NCI-H2107 treated with DMSO at 0.1 percent for 48 hours (cell line): ENCODE measurements at regions not wholly inside any gene's neighbourhood (a gene's known extent, or its start where the extent isn't known, plus 50 kb on each side); places are given as distances from the start of the nearest gene placed in this dataset.
A peak's percentile ranks its signal among the peaks of the same experiment; 100 is the strongest.
"Not testable (repeated sequence)": the region's sequence is repeated elsewhere in the genome, so short reads cannot be mapped to it uniquely, and the experiment has no call there.

ENCODE experiments used
- DNase-seq: peaks from one replicate; lab custom pipeline; 2025; ENCODE audit not compliant: unreplicated experiment; lab: John Stamatoyannopoulos, UW

DNA sequence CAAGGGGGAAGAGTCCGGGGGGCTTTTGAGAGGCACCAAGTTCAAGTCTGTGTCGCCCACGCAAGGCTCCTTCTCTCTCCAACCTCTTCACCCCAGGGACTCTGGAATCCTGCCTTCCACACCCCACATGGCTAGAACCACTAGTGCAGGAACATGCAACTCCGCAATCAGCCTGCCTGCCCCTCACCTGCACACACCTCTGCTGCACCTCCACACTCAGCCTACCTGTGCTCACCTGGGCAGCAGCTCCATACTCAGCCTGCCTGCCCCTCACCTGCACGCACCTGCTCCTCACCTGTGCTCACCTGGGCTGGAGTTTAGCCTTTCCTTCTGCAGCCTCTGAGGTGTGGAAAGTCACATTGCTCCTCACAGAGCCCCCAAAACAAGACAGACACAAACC lies 277.4 kb downstream of the NDUFA10 start:
- no peak for DNase-seq

GRCh38 chr2:239747274-239747673 lies 277.9 kb downstream of the NDUFA10 start:
- no peak for DNase-seq

DNA sequence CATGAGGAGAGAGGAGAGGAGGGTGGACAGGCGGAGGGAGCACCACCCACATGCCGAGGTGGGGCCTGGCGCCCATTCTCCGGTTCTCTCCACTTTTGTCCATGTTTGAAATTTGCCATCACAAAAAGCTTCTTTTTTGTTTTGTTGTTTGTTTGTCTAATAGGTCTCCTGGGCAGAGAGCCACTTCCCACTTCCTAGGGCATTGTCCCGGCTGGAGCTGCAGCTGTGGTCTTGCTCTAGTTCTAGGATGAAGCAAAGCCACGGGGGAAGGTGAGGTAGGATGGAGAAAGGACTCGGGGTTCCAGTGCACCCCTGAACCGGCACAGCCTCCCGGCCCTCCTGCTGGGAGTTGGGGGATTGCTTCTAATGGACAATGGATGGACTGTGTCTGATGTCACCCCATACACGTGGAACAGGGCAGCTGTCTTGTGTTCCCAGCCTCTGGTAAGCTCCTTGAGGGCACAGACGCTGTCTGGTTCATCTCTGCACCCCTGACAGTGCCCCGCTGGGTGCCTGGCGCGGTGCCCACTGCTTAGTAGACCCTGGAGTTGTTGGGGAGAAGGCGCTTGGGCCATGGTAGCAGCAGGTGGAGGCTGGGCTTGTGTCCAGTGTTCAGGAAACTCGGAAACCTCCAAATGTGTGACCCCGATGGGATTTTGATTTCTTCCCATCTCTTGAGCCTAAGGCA lies 278.4 kb downstream of the NDUFA10 start:
- DNase-seq, result no peak

DNA sequence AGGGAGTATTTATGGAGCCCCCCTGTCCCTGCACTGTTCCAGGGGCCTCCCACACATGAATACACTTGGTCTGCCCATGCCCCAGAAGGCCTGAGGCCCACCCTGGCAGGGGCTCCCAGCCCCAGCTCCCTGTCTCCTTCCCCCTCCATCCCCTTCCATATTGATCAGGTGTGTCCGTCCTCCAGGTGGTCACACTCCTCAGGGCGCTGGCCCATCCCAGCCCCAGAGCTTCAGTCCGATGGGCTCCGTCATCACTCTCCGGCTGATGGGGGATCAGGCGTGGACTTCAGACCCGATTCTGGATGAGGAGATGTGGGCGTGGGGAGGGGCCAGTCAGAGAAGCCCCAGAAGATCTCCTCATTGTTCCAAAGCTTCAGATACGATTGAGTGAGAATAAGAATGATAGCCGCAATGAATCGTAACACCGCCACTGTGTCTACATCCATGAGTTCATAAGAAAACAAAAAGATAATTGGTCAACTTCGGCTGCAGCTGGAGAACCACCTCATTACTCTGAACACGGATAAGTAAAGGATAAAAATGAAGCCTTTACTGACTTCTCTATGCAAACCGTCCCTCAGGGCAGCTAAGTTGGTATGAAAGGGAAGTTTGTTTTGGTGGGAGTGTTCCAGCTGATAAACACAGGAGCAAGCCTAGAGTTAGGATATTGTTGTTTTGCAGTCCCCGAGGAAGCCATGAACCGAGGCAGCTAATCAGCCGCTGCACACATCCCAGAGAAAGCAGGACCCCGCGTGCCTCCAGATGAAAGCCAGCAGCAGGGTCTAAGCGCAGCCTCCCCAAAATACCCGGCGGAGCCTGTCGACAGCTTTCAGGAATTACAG lies 279.5 kb downstream of the NDUFA10 start:
- DNase-seq, result no peak

GRCh38 chr2:239744706-239745340 lies 280.3 kb downstream of the NDUFA10 start:
- DNase-seq, result no peak

DNA sequence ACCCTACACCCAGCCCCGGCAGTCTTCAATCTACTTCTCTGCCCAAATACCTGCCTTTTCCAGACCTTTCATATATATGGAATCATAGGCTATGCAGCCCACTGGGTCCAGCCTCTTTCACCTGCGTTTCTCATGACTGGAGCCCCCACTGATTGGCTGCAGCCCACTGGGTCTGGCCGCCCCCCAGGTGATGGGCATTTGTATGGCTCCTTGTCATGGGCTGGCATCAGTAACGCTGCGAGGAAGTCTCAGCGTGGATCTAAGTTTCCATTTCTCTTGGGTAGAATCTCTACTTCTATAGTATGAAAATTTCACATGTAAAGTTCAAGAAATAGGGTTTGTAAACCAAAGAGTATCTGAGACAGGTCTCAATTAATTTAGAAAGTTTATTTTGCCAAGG lies 281.9 kb downstream of the NDUFA10 start:
- DNase-seq, result no peak

GRCh38 chr2:239742377-239742776 lies 282.8 kb downstream of the NDUFA10 start:
- DNase-seq, result no peak

DNA sequence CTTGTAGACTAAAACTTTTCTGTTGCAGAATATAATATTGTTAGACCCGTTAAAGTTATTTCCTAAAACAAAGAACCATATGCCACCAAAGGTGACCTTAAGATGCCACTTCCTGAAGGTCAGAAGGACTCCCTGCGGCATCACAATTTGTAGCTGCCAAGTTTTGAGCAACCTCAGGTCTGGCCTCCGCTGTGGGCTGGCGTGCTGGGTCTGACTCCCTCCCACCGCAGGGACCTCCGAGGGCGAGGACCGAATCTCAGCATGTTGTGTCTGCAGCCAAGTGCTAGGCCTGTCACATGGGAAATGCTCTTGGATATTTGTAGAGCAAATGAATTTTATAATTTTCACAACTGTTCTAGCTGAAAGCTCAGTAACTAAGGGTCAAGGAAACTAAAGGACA lies 285.9 kb downstream of the NDUFA10 start:
- no peak for DNase-seq

GRCh38 chr2:239738159-239738558 lies 287.0 kb downstream of the NDUFA10 start:
- DNase-seq, result no peak

DNA sequence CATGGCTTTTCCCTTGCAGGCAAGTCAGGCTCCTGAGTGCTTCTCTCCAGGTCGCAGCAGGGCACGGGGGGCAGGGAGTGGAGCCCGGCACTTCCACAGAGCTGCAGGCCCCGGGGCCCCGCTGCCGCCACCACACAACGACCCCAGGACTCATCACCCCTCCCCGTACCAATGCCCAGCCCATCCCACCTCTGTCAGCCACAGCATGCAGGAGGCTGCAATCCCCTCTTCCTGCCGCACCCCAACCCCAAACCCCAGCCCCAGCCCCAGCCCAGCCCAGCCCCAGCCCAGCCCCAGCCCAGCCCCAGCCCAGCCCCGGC lies 288.0 kb downstream of the NDUFA10 start:
- no peak for DNase-seq

GRCh38 chr2:239736358-239737143 lies 288.6 kb downstream of the NDUFA10 start:
- DNase-seq, result no peak

GRCh38 chr2:239735829-239736357 lies 289.2 kb downstream of the NDUFA10 start:
- DNase-seq, result no peak

DNA sequence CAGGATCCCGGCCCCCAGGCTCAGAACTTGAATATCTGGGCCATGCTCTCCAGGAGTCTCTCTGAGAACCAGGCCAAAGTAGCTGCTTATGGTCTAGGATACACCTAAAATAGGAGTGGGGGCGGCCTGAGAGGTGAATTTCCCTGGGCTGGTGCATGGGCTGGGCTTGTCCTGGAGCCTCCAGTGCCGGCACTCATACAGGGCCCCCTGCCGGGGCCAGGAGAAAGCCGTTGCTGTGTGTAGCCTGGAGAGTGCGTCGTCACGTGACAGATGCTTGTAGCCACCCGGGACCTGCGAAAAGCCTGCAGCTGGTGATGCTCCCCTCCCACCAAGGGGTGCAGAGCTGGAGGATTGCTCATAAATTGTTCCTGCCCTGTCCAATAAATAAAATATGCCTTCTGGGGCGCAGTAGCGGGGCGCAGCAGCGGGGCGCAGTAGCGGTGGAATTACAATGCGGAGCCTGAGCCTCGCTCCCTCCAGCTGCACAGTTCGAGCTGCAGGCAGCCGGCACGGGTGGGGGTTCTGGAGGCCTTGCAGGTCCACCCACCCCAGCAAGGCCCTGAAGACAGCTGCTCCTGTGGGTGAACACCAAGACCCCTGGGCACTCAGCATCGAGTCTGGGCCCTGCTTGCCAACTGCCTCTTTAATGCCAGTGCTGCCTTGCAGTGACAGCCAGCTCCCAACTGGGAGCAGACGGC lies 289.9 kb downstream of the NDUFA10 start:
- DNase-seq, result peak; percentile 67

GRCh38 chr2:239734436-239735005 lies 290.6 kb downstream of the NDUFA10 start:
- no peak for DNase-seq

DNA sequence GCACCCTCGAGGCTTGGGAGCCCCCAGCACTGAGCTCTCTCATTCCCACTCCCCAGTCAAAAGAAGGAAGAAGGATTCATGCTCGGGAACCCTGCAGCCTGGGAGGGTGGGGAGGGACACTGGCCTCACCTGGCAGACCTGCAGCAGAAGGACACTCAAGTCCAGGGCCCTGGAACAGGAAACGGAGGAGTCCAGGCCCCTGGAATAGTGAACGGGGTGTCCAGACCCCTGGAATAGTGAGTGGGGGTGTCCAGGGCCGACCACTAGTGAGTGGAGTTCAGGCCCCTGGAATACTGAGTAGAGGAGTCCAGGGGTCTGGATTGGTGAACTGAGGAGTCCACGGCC lies 292.5 kb downstream of the NDUFA10 start:
- no peak for DNase-seq

GRCh38 chr2:239731998-239732665 lies 293.0 kb downstream of the NDUFA10 start:
- no peak for DNase-seq

DNA sequence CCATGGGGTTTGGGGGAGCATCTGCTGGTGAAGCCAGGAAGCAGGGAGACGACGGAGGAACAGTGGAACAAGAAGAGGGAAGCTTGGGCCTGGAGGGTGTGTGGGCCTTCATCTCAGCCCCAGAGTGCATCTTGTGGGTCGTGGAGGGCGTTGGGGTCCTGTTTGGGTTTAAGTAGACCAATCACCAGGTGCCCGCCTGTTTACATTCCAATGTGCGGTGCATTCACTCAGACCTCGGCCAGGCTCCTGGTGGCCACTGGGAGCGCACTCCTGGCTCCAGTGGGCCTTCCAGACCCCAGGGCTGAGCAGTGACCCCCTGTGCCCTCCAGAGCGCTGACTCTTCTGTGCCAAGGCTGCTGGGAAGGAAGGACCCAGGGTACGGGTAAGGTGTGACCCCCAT lies 293.7 kb downstream of the NDUFA10 start:
- no peak for DNase-seq

DNA sequence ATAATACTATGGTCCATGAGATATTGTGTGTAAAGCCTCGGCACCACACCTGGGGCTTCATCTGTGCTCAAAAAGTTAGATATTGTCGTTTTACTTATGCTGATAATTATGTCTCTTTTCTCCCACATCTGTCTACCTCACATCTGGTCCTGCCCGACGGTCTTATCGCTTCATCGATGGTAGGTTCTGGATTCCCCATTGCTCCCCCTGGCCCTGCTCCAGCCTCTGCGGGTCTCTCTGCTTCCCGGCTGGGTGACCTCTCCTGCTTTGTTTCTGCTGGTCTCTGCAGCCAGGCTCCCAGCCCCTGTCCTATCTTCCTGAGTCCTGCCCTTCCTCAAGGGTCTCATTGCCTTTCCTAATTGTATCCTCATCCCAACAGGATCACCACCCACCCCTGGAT lies 294.2 kb downstream of the NDUFA10 start:
- DNase-seq, result no peak

GRCh38 chr2:239730567-239730882 lies 294.6 kb downstream of the NDUFA10 start:
- not testable (repeated sequence) for DNase-seq
